Liver (tissue), 3 donors: ENCODE measurements at regions not wholly inside any gene's neighbourhood (a gene's known extent, or its start where the extent isn't known, plus 50 kb on each side); places are given as distances from the start of the nearest gene placed in this dataset.

Experiments used
- RXRA ChIP-seq, 2 donors: IDR thresholded peaks; 2 replicates each; pipeline ENCODE4 v1.6.1; 2017 to 2018; ENCODE audit warnings: antibody characterized with exemption in 2 of 2, mild to moderate bottlenecking in 1 of 2
- SP1 ChIP-seq: IDR thresholded peaks from 2 replicates; pipeline ENCODE4 v1.6.1; 2018; ENCODE audit warnings: antibody characterized with exemption, mild to moderate bottlenecking
- YY1 ChIP-seq: IDR thresholded peaks from 2 replicates; pipeline ENCODE4 v1.6.1; 2016; ENCODE audit warnings: antibody characterized with exemption, mild to moderate bottlenecking
- TF ChIP-seq, protein P1 (sequence below): fragments of 150-350 bp; IDR thresholded peaks from 2 replicates; pipeline ENCODE4 v1.5.1; 2017; ENCODE audit warnings: improper control_type of control experiment, low read depth, low read length; ENCODE audit not compliant: missing input control
- TF ChIP-seq, protein P2 (sequence below): IDR thresholded peaks from 2 replicates; pipeline ENCODE4 v1.6.1; 2016; ENCODE audit warnings: antibody characterized with exemption
- donor health status: healthy.
- donor health status: healthy.

DNA sequence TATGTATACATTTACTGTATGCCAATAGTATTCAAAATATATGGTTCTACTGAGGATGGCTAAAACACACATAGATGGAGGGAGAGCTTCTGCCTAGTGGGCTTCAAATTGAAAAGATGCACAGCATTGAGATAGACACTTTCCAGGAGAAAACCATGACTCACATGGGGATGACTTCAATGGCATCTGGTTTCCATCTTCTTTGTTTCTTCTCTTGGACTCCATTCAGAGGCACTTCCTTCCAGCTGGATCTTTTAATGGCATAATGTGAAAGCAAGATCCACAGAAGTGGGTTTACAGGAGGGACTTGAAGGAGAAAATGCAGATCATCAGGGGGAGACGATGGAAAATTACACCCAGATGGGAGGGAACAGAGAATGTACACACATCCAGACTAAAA, 84.9 kb downstream of the ZNF365 start:
- TF ChIP-seq, protein P1, sequence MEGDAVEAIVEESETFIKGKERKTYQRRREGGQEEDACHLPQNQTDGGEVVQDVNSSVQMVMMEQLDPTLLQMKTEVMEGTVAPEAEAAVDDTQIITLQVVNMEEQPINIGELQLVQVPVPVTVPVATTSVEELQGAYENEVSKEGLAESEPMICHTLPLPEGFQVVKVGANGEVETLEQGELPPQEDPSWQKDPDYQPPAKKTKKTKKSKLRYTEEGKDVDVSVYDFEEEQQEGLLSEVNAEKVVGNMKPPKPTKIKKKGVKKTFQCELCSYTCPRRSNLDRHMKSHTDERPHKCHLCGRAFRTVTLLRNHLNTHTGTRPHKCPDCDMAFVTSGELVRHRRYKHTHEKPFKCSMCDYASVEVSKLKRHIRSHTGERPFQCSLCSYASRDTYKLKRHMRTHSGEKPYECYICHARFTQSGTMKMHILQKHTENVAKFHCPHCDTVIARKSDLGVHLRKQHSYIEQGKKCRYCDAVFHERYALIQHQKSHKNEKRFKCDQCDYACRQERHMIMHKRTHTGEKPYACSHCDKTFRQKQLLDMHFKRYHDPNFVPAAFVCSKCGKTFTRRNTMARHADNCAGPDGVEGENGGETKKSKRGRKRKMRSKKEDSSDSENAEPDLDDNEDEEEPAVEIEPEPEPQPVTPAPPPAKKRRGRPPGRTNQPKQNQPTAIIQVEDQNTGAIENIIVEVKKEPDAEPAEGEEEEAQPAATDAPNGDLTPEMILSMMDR = no peak
- no peak for TF ChIP-seq YY1
- TF ChIP-seq, protein P2, sequence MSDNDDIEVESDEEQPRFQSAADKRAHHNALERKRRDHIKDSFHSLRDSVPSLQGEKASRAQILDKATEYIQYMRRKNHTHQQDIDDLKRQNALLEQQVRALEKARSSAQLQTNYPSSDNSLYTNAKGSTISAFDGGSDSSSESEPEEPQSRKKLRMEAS = no peak
- no peak for TF ChIP-seq SP1
- no peak for TF ChIP-seq RXRA (IDR thresholded peaks at IDR 0.05)
